ENCODE measurements at regions not wholly inside any gene's neighbourhood (a gene's known extent, or its start where the extent isn't known, plus 50 kb on each side); places are given as distances from the start of the nearest gene placed in this dataset.

GRCh38 chr6:126535595-126535994, 195.7 kb downstream of the CENPW start:
- Mint-ChIP-seq H3K36me3 (ENCODE audit: low read depth) (no peaks in the 10 kb centered on the region), H3K4me3 (no peak overlapping the region), H3K4me1 (peaks cover 9% of the 10 kb centered on the region), H3K27ac (no peak overlapping the region), H3K27me3 (ENCODE audit: insufficient read depth, low read depth, poor library complexity) (no peaks in the 10 kb centered on the region), H3K9me3 (no peaks in the 10 kb centered on the region)
- no peak overlapping the region for H3K4me3 ChIP-seq
- H3K9me2 ChIP-seq (ENCODE audit: insufficient read depth): no peaks in the 10 kb centered on the region
- no peaks in the 10 kb centered on the region for H3K4me1 ChIP-seq (ENCODE audit: insufficient read depth)
- no peak overlapping the region for H3K4me2 ChIP-seq
- no peaks in the 10 kb centered on the region for H4K20me1 ChIP-seq (replicated peaks; ENCODE audit: insufficient read depth)
- no peaks in the 10 kb centered on the region for H3F3A ChIP-seq (replicated peaks; ENCODE audit: low read depth)
- no peaks in the 10 kb centered on the region for H3K79me2 ChIP-seq (replicated peaks; ENCODE audit: insufficient read depth)
- no peaks in the 10 kb centered on the region for H3K27me3 ChIP-seq (ENCODE audit: insufficient read depth)
- TF ChIP-seq ZNF331 (CRISPR knock-in tag; IDR thresholded peaks at IDR 0.05; ENCODE audit: low read depth): no peak
- TF ChIP-seq CTCF (conservative IDR thresholded peaks at IDR 0.05; ENCODE audit: low read depth in 2 of 2): no peak
- no peak for TF ChIP-seq CREB1 (CRISPR knock-in tag; IDR thresholded peaks at IDR 0.05; ENCODE audit: low read depth)
- TF ChIP-seq ZNF462 (CRISPR knock-in tag; IDR thresholded peaks at IDR 0.05): no peak
- no peak for TF ChIP-seq ZNF114 (CRISPR knock-in tag; IDR thresholded peaks at IDR 0.05)
- no peak for TF ChIP-seq EZH2 (IDR thresholded peaks at IDR 0.05; ENCODE audit: low read depth, unreplicated experiment)
- no peak for TF ChIP-seq JUNB (IDR thresholded peaks at IDR 0.05; ENCODE audit: unreplicated experiment)
- no peak for TF ChIP-seq REST (IDR thresholded peaks at IDR 0.05; ENCODE audit: unreplicated experiment)
- TF ChIP-seq ETS1 (IDR thresholded peaks at IDR 0.05): no peak
- no peak for TF ChIP-seq NANOG (IDR thresholded peaks at IDR 0.05; ENCODE audit: borderline replicate concordance)
- TF ChIP-seq STAT1 (IDR thresholded peaks at IDR 0.05; ENCODE audit: unreplicated experiment): no peak
- no peak for TF ChIP-seq EZH2phosphoT487 (IDR thresholded peaks at IDR 0.05; ENCODE audit: unreplicated experiment)
- TF ChIP-seq POLR2AphosphoS5 (IDR thresholded peaks at IDR 0.05; ENCODE audit: low read depth): no peak
- no peak overlapping the region for H2AFZ ChIP-seq
- no peak overlapping the region for H3K27ac ChIP-seq (ENCODE audit: low read depth)
- no peak for DNase-seq (ENCODE audit: low spot score)
- no peak for ATAC-seq
- no peaks in the 10 kb centered on the region for H3K36me3 ChIP-seq (ENCODE audit: insufficient read depth)
